ENCODE measurements at regions not wholly inside any gene's neighbourhood (a gene's known extent, or its start where the extent isn't known, plus 50 kb on each side); places are given as distances from the start of the nearest gene placed in this dataset.
A peak's percentile ranks its signal among the peaks of the same experiment; 100 is the strongest.

DNA sequence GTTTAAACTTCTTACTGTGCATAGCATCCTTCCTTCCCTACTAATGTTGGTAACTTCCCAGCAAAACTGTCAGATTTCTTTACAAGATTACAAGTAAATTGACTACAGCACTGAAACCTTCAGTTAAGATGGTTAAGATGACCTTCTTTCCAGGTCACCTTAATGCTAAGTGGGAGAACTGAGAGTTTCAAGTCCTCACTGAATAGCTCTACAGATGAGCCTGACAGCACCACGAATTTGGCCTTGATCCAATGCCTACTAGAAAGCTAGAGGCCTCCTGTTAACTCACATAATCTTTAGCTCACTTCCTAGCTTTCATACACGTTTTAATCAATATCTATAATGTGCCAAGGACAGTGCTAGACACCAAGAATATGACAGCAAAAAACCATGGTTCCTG, 276.0 kb upstream of the PLD5 start:
- no peak for DNase-seq (ENCODE audit: low spot score)
- H3K4me3 ChIP-seq (ENCODE audit: severe bottlenecking) = no peak overlapping the region
- H3K27ac ChIP-seq (ENCODE audit: poor library complexity, severe bottlenecking) = no peak overlapping the region
- ATAC-seq (ENCODE audit: low read depth) = no peak
- H3K36me3 ChIP-seq (ENCODE audit: low read depth) = no peaks in the 10 kb centered on the region
- TF ChIP-seq, protein P1, sequence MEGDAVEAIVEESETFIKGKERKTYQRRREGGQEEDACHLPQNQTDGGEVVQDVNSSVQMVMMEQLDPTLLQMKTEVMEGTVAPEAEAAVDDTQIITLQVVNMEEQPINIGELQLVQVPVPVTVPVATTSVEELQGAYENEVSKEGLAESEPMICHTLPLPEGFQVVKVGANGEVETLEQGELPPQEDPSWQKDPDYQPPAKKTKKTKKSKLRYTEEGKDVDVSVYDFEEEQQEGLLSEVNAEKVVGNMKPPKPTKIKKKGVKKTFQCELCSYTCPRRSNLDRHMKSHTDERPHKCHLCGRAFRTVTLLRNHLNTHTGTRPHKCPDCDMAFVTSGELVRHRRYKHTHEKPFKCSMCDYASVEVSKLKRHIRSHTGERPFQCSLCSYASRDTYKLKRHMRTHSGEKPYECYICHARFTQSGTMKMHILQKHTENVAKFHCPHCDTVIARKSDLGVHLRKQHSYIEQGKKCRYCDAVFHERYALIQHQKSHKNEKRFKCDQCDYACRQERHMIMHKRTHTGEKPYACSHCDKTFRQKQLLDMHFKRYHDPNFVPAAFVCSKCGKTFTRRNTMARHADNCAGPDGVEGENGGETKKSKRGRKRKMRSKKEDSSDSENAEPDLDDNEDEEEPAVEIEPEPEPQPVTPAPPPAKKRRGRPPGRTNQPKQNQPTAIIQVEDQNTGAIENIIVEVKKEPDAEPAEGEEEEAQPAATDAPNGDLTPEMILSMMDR (IDR thresholded peaks at IDR 0.05; ENCODE audit: poor library complexity, severe bottlenecking) = no peak
- no peaks in the 10 kb centered on the region for H3K4me1 ChIP-seq (ENCODE audit: insufficient read depth, poor library complexity, severe bottlenecking)
- H3K27me3 ChIP-seq (ENCODE audit: insufficient read depth, poor library complexity, severe bottlenecking) = no peaks in the 10 kb centered on the region
- H3K9me3 ChIP-seq (ENCODE audit: severe bottlenecking) = no peaks in the 10 kb centered on the region

DNA sequence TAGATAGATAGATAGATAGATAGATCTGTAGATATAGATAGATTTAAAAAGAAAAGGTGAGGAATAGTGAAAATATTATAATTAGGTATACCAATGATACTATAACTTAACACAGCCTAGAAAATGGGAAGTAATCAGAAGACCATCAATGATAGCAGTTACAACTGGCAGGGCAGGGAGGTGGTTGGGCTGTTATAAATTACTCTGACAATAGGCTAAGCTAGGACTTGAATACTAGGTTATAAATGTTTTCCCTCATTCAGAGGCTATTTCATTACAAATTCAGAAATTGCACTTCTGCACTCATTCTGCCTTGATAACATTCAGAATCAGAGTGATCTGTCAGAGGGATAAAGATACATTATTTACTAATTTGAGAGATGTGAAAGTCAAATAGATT, 273.4 kb upstream of the PLD5 start:
- Histone ChIP-seq H3K27ac (ENCODE audit: poor library complexity, severe bottlenecking) (no peak overlapping the region), H3K27me3 (ENCODE audit: insufficient read depth, poor library complexity, severe bottlenecking) (no peaks in the 10 kb centered on the region), H3K4me3 (ENCODE audit: severe bottlenecking) (no peak overlapping the region), H3K4me1 (ENCODE audit: insufficient read depth, poor library complexity, severe bottlenecking) (no peaks in the 10 kb centered on the region), H3K36me3 (ENCODE audit: low read depth) (no peaks in the 10 kb centered on the region), H3K9me3 (ENCODE audit: severe bottlenecking) (no peaks in the 10 kb centered on the region)
- DNase-seq (ENCODE audit: low spot score) (no peak), ATAC-seq (ENCODE audit: low read depth) (no peak)
- TF ChIP-seq, protein P1 (IDR thresholded peaks at IDR 0.05; ENCODE audit: poor library complexity, severe bottlenecking) = no peak

DNA sequence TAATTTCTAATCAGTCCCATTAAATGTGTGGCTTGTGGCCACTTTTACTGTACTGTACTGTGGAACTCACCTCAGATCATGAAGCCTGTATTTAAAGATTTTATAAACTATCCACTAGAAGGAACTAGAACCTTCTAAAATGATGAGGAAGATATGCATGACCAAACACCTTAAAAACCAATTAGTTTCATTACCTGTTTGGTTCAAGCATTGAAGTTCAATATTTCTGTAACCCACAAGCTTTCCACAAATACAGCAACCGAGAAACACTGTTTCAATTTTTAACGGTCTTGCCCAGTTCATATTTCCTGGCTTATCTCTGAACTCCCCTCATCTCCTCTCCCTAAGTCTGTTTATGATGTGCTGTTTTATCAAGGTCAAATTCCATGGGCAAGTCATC, 264.3 kb upstream of the PLD5 start:
- Histone ChIP-seq H3K9me3 (ENCODE audit: severe bottlenecking) (no peaks in the 10 kb centered on the region), H3K27me3 (ENCODE audit: insufficient read depth, poor library complexity, severe bottlenecking) (peaks cover 6% of the 10 kb centered on the region), H3K36me3 (ENCODE audit: low read depth) (no peaks in the 10 kb centered on the region), H3K27ac (ENCODE audit: poor library complexity, severe bottlenecking) (no peak overlapping the region), H3K4me1 (ENCODE audit: insufficient read depth, poor library complexity, severe bottlenecking) (no peaks in the 10 kb centered on the region), H3K4me3 (ENCODE audit: severe bottlenecking) (no peak overlapping the region)
- DNase-seq (ENCODE audit: low spot score) = no peak
- no peak for ATAC-seq (ENCODE audit: low read depth)
- TF ChIP-seq, protein P1 (IDR thresholded peaks at IDR 0.05; ENCODE audit: poor library complexity, severe bottlenecking) = no peak

DNA sequence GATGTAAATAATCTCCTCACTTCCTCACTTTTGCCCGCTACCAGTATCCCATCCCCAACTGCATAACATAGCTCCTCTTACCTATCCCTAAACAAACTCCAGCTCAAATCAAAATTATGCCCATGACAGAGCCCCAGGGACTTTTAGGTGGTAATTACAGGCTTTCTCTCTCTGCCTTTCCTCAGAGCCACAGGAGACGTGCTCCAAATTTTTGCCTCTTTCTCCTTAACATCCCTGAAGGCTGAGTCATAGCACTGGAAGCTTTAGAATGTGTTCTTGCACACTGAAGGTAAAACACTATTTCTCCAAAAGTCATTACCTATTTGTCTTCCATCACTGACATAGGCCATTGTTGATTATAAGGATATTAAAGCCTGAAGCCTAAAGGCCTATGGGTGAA, 263.5 kb upstream of the PLD5 start:
- H3K4me1 ChIP-seq (ENCODE audit: insufficient read depth, poor library complexity, severe bottlenecking) = no peaks in the 10 kb centered on the region
- ATAC-seq (ENCODE audit: low read depth) = 0 out of 3 replicates have a peak, but pooled peaks have one; percentile 35
- no peak overlapping the region for H3K27ac ChIP-seq (ENCODE audit: poor library complexity, severe bottlenecking)
- H3K9me3 ChIP-seq (ENCODE audit: severe bottlenecking) = no peaks in the 10 kb centered on the region
- DNase-seq (ENCODE audit: low spot score) = no peak
- H3K4me3 ChIP-seq (ENCODE audit: severe bottlenecking) = no peak overlapping the region
- H3K36me3 ChIP-seq (ENCODE audit: low read depth) = no peaks in the 10 kb centered on the region
- TF ChIP-seq, protein P1 (IDR thresholded peaks at IDR 0.05; ENCODE audit: poor library complexity, severe bottlenecking) = no peak
- H3K27me3 ChIP-seq (ENCODE audit: insufficient read depth, poor library complexity, severe bottlenecking) = peaks cover 6% of the 10 kb centered on the region

DNA sequence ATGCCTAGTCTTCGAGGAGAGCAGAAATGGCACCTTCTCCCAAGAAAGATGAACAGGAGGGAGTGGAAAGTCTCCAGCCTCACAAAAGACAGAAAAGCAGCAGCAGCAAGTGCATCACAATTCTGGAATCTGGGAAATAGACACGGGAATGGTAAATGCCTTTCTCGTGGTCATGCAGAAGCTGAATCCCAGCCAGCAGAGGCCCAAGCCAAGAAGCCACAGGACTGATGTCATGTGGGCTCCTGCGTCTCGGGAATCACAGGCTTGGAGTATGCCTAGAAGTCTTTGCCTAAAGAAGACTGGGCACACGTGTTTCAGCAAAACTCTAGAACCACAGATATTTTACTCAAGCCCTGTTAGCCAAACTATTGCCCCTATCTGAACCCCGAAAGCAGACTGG, 260.3 kb upstream of the PLD5 start:
- no peaks in the 10 kb centered on the region for H3K9me3 ChIP-seq (ENCODE audit: severe bottlenecking)
- H3K36me3 ChIP-seq (ENCODE audit: low read depth) = no peaks in the 10 kb centered on the region
- H3K27me3 ChIP-seq (ENCODE audit: insufficient read depth, poor library complexity, severe bottlenecking) = peaks cover 6% of the 10 kb centered on the region
- DNase-seq (ENCODE audit: low spot score) (no peak), ATAC-seq (ENCODE audit: low read depth) (no peak)
- no peak overlapping the region for H3K27ac ChIP-seq (ENCODE audit: poor library complexity, severe bottlenecking)
- no peaks in the 10 kb centered on the region for H3K4me1 ChIP-seq (ENCODE audit: insufficient read depth, poor library complexity, severe bottlenecking)
- no peak overlapping the region for H3K4me3 ChIP-seq (ENCODE audit: severe bottlenecking)
- TF ChIP-seq, protein P1 (IDR thresholded peaks at IDR 0.05; ENCODE audit: poor library complexity, severe bottlenecking) = no peak

All from RWPE2 (cell line).